ENCODE measurements at regions not wholly inside any gene's neighbourhood (a gene's known extent, or its start where the extent isn't known, plus 50 kb on each side); places are given as distances from the start of the nearest gene placed in this dataset.

GRCh38 chr7:24469118-24469517 lies 104.1 kb upstream of the PALS2 start:
- TF ChIP-seq CTCF (IDR thresholded peaks at IDR 0.05) = no peak
- no peak for TF ChIP-seq EZH2 (IDR thresholded peaks at IDR 0.05; ENCODE audit: borderline replicate concordance, insufficient read depth, low read depth, low read length, poor library complexity, severe bottlenecking)

Data from B cell (primary cell).